ENCODE measurements at regions not wholly inside any gene's neighbourhood (a gene's known extent, or its start where the extent isn't known, plus 50 kb on each side); places are given as distances from the start of the nearest gene placed in this dataset.

DNA sequence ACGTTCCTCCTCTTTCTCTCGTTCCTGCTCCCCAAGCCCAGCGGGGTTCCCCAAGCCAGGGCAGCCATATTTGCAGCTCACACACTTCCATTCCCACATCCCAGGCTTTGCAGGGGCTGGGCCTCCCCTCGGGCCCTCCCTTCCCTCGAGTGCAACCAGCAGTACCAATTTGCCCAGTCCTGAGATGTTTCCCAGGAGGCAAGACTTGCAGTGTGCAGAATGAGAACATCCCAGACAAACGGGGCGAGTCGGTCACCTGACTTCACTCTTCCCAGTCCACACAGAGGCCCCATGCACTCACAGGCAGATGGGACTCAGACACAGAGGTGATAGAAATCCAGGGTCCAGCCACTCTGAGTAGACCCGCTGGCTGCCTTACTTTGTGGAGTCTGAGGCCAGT lies 56.2 kb upstream of the SLC6A6 start:
- Histone ChIP-seq H3K36me3 (ENCODE audit: control insufficient read depth in 2 of 4, insufficient read depth in 4 of 4, low read length in 3 of 4) (no peaks in the 10 kb centered on the region), H2BK20ac (ENCODE audit: low read length) (no peak overlapping the region), H3K4ac (replicated peaks; ENCODE audit: insufficient read length, low read depth, low read length) (no peak overlapping the region), H3K27ac (ENCODE audit: low read depth, low read length) (no peak overlapping the region), H2BK15ac (ENCODE audit: low read length) (peak overlapping the region; percentile 95; the same call in 1 of the 2 replicates), H2AFZ (ENCODE audit: low read length) (no peak overlapping the region), H3K4me2 (ENCODE audit: insufficient read depth in 1 of 2, low read depth in 2 of 2, low read length in 2 of 2) (no peak overlapping the region), H3K79me1 (ENCODE audit: low read depth, low read length) (no peaks in the 10 kb centered on the region), H3K23me2 (ENCODE audit: low read depth, low read length) (no peaks in the 10 kb centered on the region), H3K27me3 (replicated peaks in 1 of 4; ENCODE audit: control insufficient read depth in 3 of 4, extremely low read depth in 1 of 4, insufficient read depth in 3 of 4, low read length in 3 of 4) (peaks cover 3 to 25% (median 23%) of the 10 kb centered on the region in 4 experiments; a peak in 5 of 7 replicates), H3K56ac (replicated peaks; ENCODE audit: insufficient read length, low read depth, low read length) (no peak overlapping the region), H4K5ac (ENCODE audit: insufficient read length, low read depth, low read length) (no peak overlapping the region), H2BK5ac (ENCODE audit: low read depth, low read length) (no peak overlapping the region), H2BK12ac (ENCODE audit: low read depth, low read length) (0 out of 2 replicates have a peak overlapping the region, but pooled peaks have one; percentile 39), H3K79me2 (ENCODE audit: control insufficient read depth in 1 of 2, insufficient read depth in 2 of 2, low read length in 2 of 2) (no peaks in the 10 kb centered on the region), H3K18ac (ENCODE audit: extremely low read depth, low read length) (no peak overlapping the region), H3K4me3 (ENCODE audit: extremely low read depth in 1 of 4, insufficient read depth in 2 of 4, low read depth in 3 of 4, low read length in 4 of 4) (no peak overlapping the region), H3K4me1 (replicated peaks in 1 of 4; ENCODE audit: control insufficient read depth in 3 of 4, insufficient read depth in 4 of 4, low read length in 3 of 4) (peaks cover 0 to 8% (median 4%) of the 10 kb centered on the region in 4 experiments; a peak in 5 of 7 replicates), H3K23ac (ENCODE audit: insufficient read length) (no peak overlapping the region), H3K9ac (replicated peaks in 1 of 4; ENCODE audit: extremely low read depth in 1 of 4, low read depth in 3 of 4, low read length in 3 of 4) (no peak overlapping the region), H4K91ac (replicated peaks; ENCODE audit: insufficient read length, low read length) (peak overlapping the region; percentile 11), H2AK5ac (ENCODE audit: low read depth, low read length) (no peak overlapping the region), H3K9me3 (ENCODE audit: insufficient read depth in 2 of 2, low read depth in 1 of 2, low read length in 1 of 2) (no peaks in the 10 kb centered on the region), H3K14ac (ENCODE audit: insufficient read length) (no peak overlapping the region), H2BK120ac (replicated peaks; ENCODE audit: low read depth, low read length) (no peak overlapping the region), H4K20me1 (replicated peaks in 1 of 2; ENCODE audit: control insufficient read depth in 1 of 2, insufficient read depth in 2 of 2, low read length in 2 of 2) (no peaks in the 10 kb centered on the region), H4K8ac (ENCODE audit: extremely low read depth, insufficient read depth, low read length) (no peak overlapping the region)
- ChIA-PET POLR2A (ENCODE audit: partially characterized antibody) (interaction anchor here (2.1 kb wide), 1 partner anchor 56 kb away, joined by 5 read pairs; the partner anchor contains the start of gene SLC6A6), CTCF (ENCODE audit: partially characterized antibody) (interaction anchor here (1.2 to 2.1 kb wide), 6 partner anchors 10 to 95 kb away, joined by 3 to 7 read pairs (median 3); no protein-coding TSS in a partner anchor)
- TF ChIP-seq KDM5A (IDR thresholded peaks at IDR 0.05; ENCODE audit: low read length) = no peak
- no peak for TF ChIP-seq ASH2L (IDR thresholded peaks at IDR 0.05; ENCODE audit: low read length)
- TF ChIP-seq TAF7 (optimal IDR thresholded peaks at IDR 0.05; ENCODE audit: borderline replicate concordance, low read depth, low read length) = no peak
- TF ChIP-seq CREB1 (IDR thresholded peaks at IDR 0.05) = no peak
- TF ChIP-seq CBX5 (IDR thresholded peaks at IDR 0.05; ENCODE audit: low read depth, low read length) = no peak
- no peak for TF ChIP-seq RFX5 (IDR thresholded peaks at IDR 0.05; ENCODE audit: borderline replicate concordance, low read depth, low read length)
- TF ChIP-seq SAP30 (IDR thresholded peaks at IDR 0.05; ENCODE audit: insufficient read depth, insufficient replicate concordance, low read length) = no peak
- TF ChIP-seq RNF2 (IDR thresholded peaks at IDR 0.05; ENCODE audit: borderline replicate concordance, low read depth, low read length, missing control alignments, poor library complexity, severe bottlenecking) = no peak
- TF ChIP-seq EP300 (IDR thresholded peaks at IDR 0.05; ENCODE audit: borderline replicate concordance in 1 of 2, low read depth in 2 of 2, low read length in 2 of 2) = no peak
- no peak for TF ChIP-seq POLR2A (IDR thresholded peaks at IDR 0.05; ENCODE audit: control extremely low read depth in 1 of 2, low read depth in 2 of 2, low read length in 2 of 2)
- no peak for TF ChIP-seq SIN3A (conservative IDR thresholded peaks at IDR 0.05 in 1 of 2, IDR thresholded peaks at IDR 0.05 in 1 of 2; ENCODE audit: low read depth in 1 of 2, low read length in 2 of 2)
- TF ChIP-seq, protein P1, sequence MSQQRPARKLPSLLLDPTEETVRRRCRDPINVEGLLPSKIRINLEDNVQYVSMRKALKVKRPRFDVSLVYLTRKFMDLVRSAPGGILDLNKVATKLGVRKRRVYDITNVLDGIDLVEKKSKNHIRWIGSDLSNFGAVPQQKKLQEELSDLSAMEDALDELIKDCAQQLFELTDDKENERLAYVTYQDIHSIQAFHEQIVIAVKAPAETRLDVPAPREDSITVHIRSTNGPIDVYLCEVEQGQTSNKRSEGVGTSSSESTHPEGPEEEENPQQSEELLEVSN (IDR thresholded peaks at IDR 0.05) = no peak
- TF ChIP-seq MAFK (IDR thresholded peaks at IDR 0.05; ENCODE audit: low read depth, low read length) = no peak
- WGBS, 2 experiments (ENCODE audit: extremely low coverage in 1 of 2, insufficient coverage in 1 of 2, insufficient read length in 1 of 2, insufficient replicate concordance in 2 of 2, low coverage in 1 of 2, low lambda C conversion rate in 2 of 2, missing lambda C conversion rate in 1 of 2) = 81% methylated on average over 9 of the region's 9 CpGs; no CpG with 5 or more reads in 1 of the 2 experiments
- FAIRE-seq = no peak
- no peak for DNase-seq (ENCODE audit: low read depth in 1 of 2, low spot score in 2 of 2)

Data from H1 (cell line).